KMS-11 (cell line): ENCODE measurements at regions not wholly inside any gene's neighbourhood (a gene's known extent, or its start where the extent isn't known, plus 50 kb on each side); places are given as distances from the start of the nearest gene placed in this dataset.
"Not testable (repeated sequence)": the region's sequence is repeated elsewhere in the genome, so short reads cannot be mapped to it uniquely, and the experiment has no call there.

ENCODE experiments used
- H2AFZ ChIP-seq: fragments of 200-600 bp; sonication (generic); 2 replicates; pipeline ENCODE4 v1.6.1; 2016; ENCODE audit warnings: antibody characterized with exemption, mixed run types, low read depth
- H3K27ac ChIP-seq: fragments of 200-600 bp; sonication (generic); 2 replicates; pipeline ENCODE4 v1.6.1; 2016; ENCODE audit warnings: mild to moderate bottlenecking, mixed run types
- H3K27me3 ChIP-seq: fragments of 200-600 bp; sonication (generic); 2 replicates; pipeline ENCODE4 v1.6.1; 2017; ENCODE audit warnings: mild to moderate bottlenecking, low read depth, mixed run types, moderate library complexity; ENCODE audit not compliant: insufficient read depth
- H3K36me3 ChIP-seq: fragments of 200-600 bp; sonication (generic); 2 replicates; pipeline ENCODE4 v1.6.1; 2017; ENCODE audit warnings: mild to moderate bottlenecking, mixed run types; ENCODE audit not compliant: insufficient read depth
- H3K4me1 ChIP-seq: fragments of 200-600 bp; sonication (generic); 2 replicates; pipeline ENCODE4 v1.6.1; 2016; ENCODE audit warnings: mild to moderate bottlenecking, low read depth, mixed run types; ENCODE audit not compliant: poor library complexity, severe bottlenecking
- H3K4me2 ChIP-seq: fragments of 200-600 bp; sonication (generic); 2 replicates; pipeline ENCODE4 v1.7.0; 2016; ENCODE audit warnings: mild to moderate bottlenecking, mixed run types
- H3K4me3 ChIP-seq: fragments of 200-600 bp; sonication (generic); IDR thresholded peaks from 2 replicates; pipeline ENCODE4 v1.6.1; 2017; ENCODE audit warnings: low read depth, low read length, mixed read lengths; ENCODE audit not compliant: insufficient read depth
- H3K79me2 ChIP-seq: fragments of 200-600 bp; sonication (generic); 2 replicates; pipeline ENCODE4 v1.6.1; 2016; ENCODE audit warnings: low read depth, mixed run types; ENCODE audit not compliant: insufficient read depth
- H3K9ac ChIP-seq: fragments of 200-600 bp; sonication (generic); 2 replicates; pipeline ENCODE4 v1.6.1; 2016; ENCODE audit warnings: mild to moderate bottlenecking, mixed run types
- H4K20me1 ChIP-seq: fragments of 200-600 bp; sonication (generic); 2 replicates; pipeline ENCODE4 v1.6.1; 2016; ENCODE audit warnings: mild to moderate bottlenecking, mixed run types; ENCODE audit not compliant: insufficient read depth
- CTCF ChIP-seq: fragments of 200-600 bp; sonication (generic); conservative IDR thresholded peaks from 2 replicates; pipeline ENCODE4 v1.6.1; 2017; ENCODE audit warnings: low read depth, mild to moderate bottlenecking, antibody characterized with exemption, low read length, moderate library complexity, mixed read lengths

- Histone ChIP-seq H3K4me3 (no peak overlapping the region), H3K36me3 (no peaks in the 10 kb centered on the region), H3K4me2 (no peak overlapping the region), H3K4me1 (no peaks in the 10 kb centered on the region), H2AFZ (no peak overlapping the region), H4K20me1 (no peaks in the 10 kb centered on the region), H3K79me2 (no peaks in the 10 kb centered on the region), H3K9ac (no peak overlapping the region), H3K27me3 (no peaks in the 10 kb centered on the region), H3K27ac (no peak overlapping the region)
- no peak for TF ChIP-seq CTCF
These were observed 236.8 kb downstream of the CNTN3 start for GRCh38 chr3:74377669-74378068.

GRCh38 chr3:74376323-74376722 is 238.1 kb downstream of the CNTN3 start:
- H3K79me2 ChIP-seq, H3K4me1 ChIP-seq, H3K36me3 ChIP-seq, H3K27me3 ChIP-seq, H3K4me2 ChIP-seq, H3K4me3 ChIP-seq, H2AFZ ChIP-seq, H3K9ac ChIP-seq, H4K20me1 ChIP-seq, H3K27ac ChIP-seq: not testable (repeated sequence)

- Histone ChIP-seq H3K4me3 (no peak overlapping the region), H3K27ac (no peak overlapping the region), H3K27me3 (no peaks in the 10 kb centered on the region), H2AFZ (no peak overlapping the region), H3K4me1 (no peaks in the 10 kb centered on the region), H3K36me3 (no peaks in the 10 kb centered on the region), H4K20me1 (no peaks in the 10 kb centered on the region), H3K79me2 (no peaks in the 10 kb centered on the region), H3K9ac (no peak overlapping the region), H3K4me2 (no peak overlapping the region)
- TF ChIP-seq CTCF: no peak
These were observed 238.8 kb downstream of the CNTN3 start for GRCh38 chr3:74375653-74376052.

GRCh38 chr3:74372743-74373142 is 241.7 kb downstream of the CNTN3 start:
- Histone ChIP-seq H3K4me3 (no peak overlapping the region), H3K27ac (no peak overlapping the region), H3K4me1 (no peaks in the 10 kb centered on the region), H4K20me1 (no peaks in the 10 kb centered on the region), H3K9ac (no peak overlapping the region), H2AFZ (no peak overlapping the region), H3K79me2 (no peaks in the 10 kb centered on the region), H3K36me3 (no peaks in the 10 kb centered on the region), H3K4me2 (no peak overlapping the region), H3K27me3 (no peaks in the 10 kb centered on the region)
- TF ChIP-seq CTCF: no peak

- no peak overlapping the region for H3K4me2 ChIP-seq
- no peaks in the 10 kb centered on the region for H3K36me3 ChIP-seq
- H2AFZ ChIP-seq: no peak overlapping the region
- H3K4me1 ChIP-seq: no peaks in the 10 kb centered on the region
- no peak for TF ChIP-seq CTCF
- no peak overlapping the region for H3K4me3 ChIP-seq
- H4K20me1 ChIP-seq: no peaks in the 10 kb centered on the region
- H3K27me3 ChIP-seq: no peaks in the 10 kb centered on the region
- H3K79me2 ChIP-seq: no peaks in the 10 kb centered on the region
- no peak overlapping the region for H3K9ac ChIP-seq
- H3K27ac ChIP-seq: no peak overlapping the region
These were observed 244.1 kb downstream of the CNTN3 start for GRCh38 chr3:74370342-74370741.
